H9 (cell line): ENCODE measurements at regions not wholly inside any gene's neighbourhood (a gene's known extent, or its start where the extent isn't known, plus 50 kb on each side); places are given as distances from the start of the nearest gene placed in this dataset.

ENCODE experiments used
- DNase-seq: peaks from one replicate; pipeline ENCODE4 v3.0.0-alpha.2; 2017
- H2AFZ ChIP-seq: one replicate; pipeline ENCODE4 v1.6.1; 2013; ENCODE audit warnings: mild to moderate bottlenecking, low read length, control low read depth, moderate library complexity
- H2AK5ac ChIP-seq: 2 replicates; pipeline ENCODE4 v1.6.1; 2013; ENCODE audit warnings: low read length, control low read depth, mixed read lengths; ENCODE audit not compliant: insufficient read length
- H2BK120ac ChIP-seq: one replicate; pipeline ENCODE4 v1.6.1; 2013; ENCODE audit warnings: low read depth, mild to moderate bottlenecking, low read length, control low read depth, inconsistent platforms; ENCODE audit not compliant: poor library complexity, severe bottlenecking
- H2BK12ac ChIP-seq: 2 replicates; pipeline ENCODE4 v1.6.1; 2013; ENCODE audit warnings: low read length, control low read depth, mixed read lengths, low read depth; ENCODE audit not compliant: insufficient read length
- H2BK15ac ChIP-seq: 2 replicates; pipeline ENCODE4 v1.6.1; 2013; ENCODE audit warnings: low read depth, low read length, control low read depth
- H2BK20ac ChIP-seq: one replicate; pipeline ENCODE4 v1.6.1; 2013; ENCODE audit warnings: low read depth, mild to moderate bottlenecking, low read length, control low read depth, inconsistent platforms; ENCODE audit not compliant: poor library complexity, severe bottlenecking
- H2BK5ac ChIP-seq: 2 replicates; pipeline ENCODE4 v1.6.1; 2013; ENCODE audit warnings: low read length, control low read depth, mixed read lengths; ENCODE audit not compliant: insufficient read length
- H3K14ac ChIP-seq: 2 replicates; pipeline ENCODE4 v1.6.1; 2013; ENCODE audit warnings: low read length, control low read depth; ENCODE audit not compliant: insufficient read depth
- H3K18ac ChIP-seq: 2 replicates; pipeline ENCODE4 v1.6.1; 2013; ENCODE audit warnings: low read depth, mild to moderate bottlenecking, mixed read lengths, low read length, control low read depth; ENCODE audit not compliant: insufficient read length
- H3K23ac ChIP-seq: 2 replicates; pipeline ENCODE4 v1.6.1; 2013; ENCODE audit warnings: low read length, control low read depth, mixed read lengths, low read depth; ENCODE audit not compliant: insufficient read length
- H3K23me2 ChIP-seq: 2 replicates; pipeline ENCODE4 v1.6.1; 2013; ENCODE audit warnings: low read depth, mild to moderate bottlenecking, mixed read lengths, low read length, control low read depth; ENCODE audit not compliant: insufficient read length, poor library complexity, severe bottlenecking
- H3K27ac ChIP-seq: 2 replicates; pipeline ENCODE4 v1.5.1; 2013; ENCODE audit warnings: low read length, control low read depth, mixed read lengths, low read depth; ENCODE audit not compliant: insufficient read length
- H3K27me3 ChIP-seq: 2 replicates; pipeline ENCODE4 v1.6.1; 2013; ENCODE audit warnings: low read length, control low read depth, inconsistent platforms; ENCODE audit not compliant: insufficient read depth
- H3K4ac ChIP-seq: 2 replicates; pipeline ENCODE4 v1.6.1; 2013; ENCODE audit warnings: low read depth, mild to moderate bottlenecking, control low read depth, inconsistent platforms, low read length, moderate library complexity
- H3K4me1 ChIP-seq: 2 replicates; pipeline ENCODE4 v1.6.1; 2013; ENCODE audit warnings: low read length, control low read depth, inconsistent platforms; ENCODE audit not compliant: insufficient read depth
- H3K4me2 ChIP-seq: 2 replicates; pipeline ENCODE4 v1.6.1; 2013; ENCODE audit warnings: low read length, control low read depth, mixed read lengths; ENCODE audit not compliant: insufficient read length, insufficient read depth
- H3K56ac ChIP-seq: 2 replicates; pipeline ENCODE4 v1.6.1; 2013; ENCODE audit warnings: low read depth, mild to moderate bottlenecking, mixed read lengths, low read length, control low read depth; ENCODE audit not compliant: insufficient read length
- H3K79me1 ChIP-seq: 2 replicates; pipeline ENCODE4 v1.6.1; 2013; ENCODE audit warnings: low read depth, mild to moderate bottlenecking, moderate library complexity, low read length, control low read depth, inconsistent platforms; ENCODE audit not compliant: insufficient read depth, poor library complexity, severe bottlenecking
- H3K79me2 ChIP-seq: 2 replicates; pipeline ENCODE4 v1.6.1; 2013; ENCODE audit warnings: low read length, control low read depth, inconsistent platforms; ENCODE audit not compliant: insufficient read depth
- H3K9ac ChIP-seq: 2 replicates; pipeline ENCODE4 v1.6.1; 2013; ENCODE audit warnings: low read length, control low read depth, mixed read lengths; ENCODE audit not compliant: insufficient read length; ENCODE audit errors: extremely low read depth
- H3K9me3 ChIP-seq: one replicate; pipeline ENCODE4 v1.6.1; 2013; ENCODE audit warnings: low read depth, low read length, inconsistent platforms; ENCODE audit not compliant: control insufficient read depth
- H3T11ph ChIP-seq: one replicate; pipeline ENCODE4 v1.6.1; 2013; ENCODE audit warnings: mild to moderate bottlenecking, low read length, control low read depth, inconsistent platforms
- H4K20me1 ChIP-seq: one replicate; pipeline ENCODE4 v1.6.1; 2013; ENCODE audit not compliant: control insufficient read depth, insufficient read length, insufficient read depth
- H4K5ac ChIP-seq: 2 replicates; pipeline ENCODE4 v1.6.1; 2013; ENCODE audit warnings: low read depth, mild to moderate bottlenecking, mixed read lengths, low read length, control low read depth; ENCODE audit not compliant: insufficient read length
- H4K8ac ChIP-seq: replicated peaks from 2 replicates; pipeline ENCODE4 v1.6.1; 2013; ENCODE audit warnings: low read length, control low read depth, mixed read lengths, low read depth; ENCODE audit not compliant: insufficient read length
- H4K91ac ChIP-seq: 2 replicates; pipeline ENCODE4 v1.6.1; 2013; ENCODE audit warnings: low read depth, mild to moderate bottlenecking, moderate library complexity, mixed read lengths, low read length, control low read depth; ENCODE audit not compliant: insufficient read length
- H3K27ac Mint-ChIP-seq, 3 experiments: 2 replicates in 2 of 3; 3 replicates in 1 of 3; pipeline ENCODE4 v1.8.0; 2020 to 2021; ENCODE audit warnings: mixed read lengths in 3 of 3, mild to moderate bottlenecking in 1 of 3, moderate library complexity in 1 of 3
- H3K27me3 Mint-ChIP-seq: 2 replicates; pipeline ENCODE4 v1.8.0; 2021; ENCODE audit warnings: low read depth, mild to moderate bottlenecking, moderate library complexity, mixed read lengths
- H3K36me3 Mint-ChIP-seq, 3 experiments: 2 replicates in 2 of 3; 3 replicates in 1 of 3; pipeline ENCODE4 v1.8.0; 2020 to 2021; ENCODE audit warnings: low read depth in 3 of 3, mixed read lengths in 3 of 3; ENCODE audit not compliant: insufficient read depth in 1 of 3
- H3K4me1 Mint-ChIP-seq, 2 experiments: 2 replicates each; pipeline ENCODE4 v1.8.0; 2020; ENCODE audit warnings: mixed read lengths in 2 of 2
- H3K4me3 Mint-ChIP-seq, 2 experiments: 2 replicates in 1 of 2; 3 replicates in 1 of 2; pipeline ENCODE4 v1.8.0; 2020 to 2021; ENCODE audit warnings: mild to moderate bottlenecking in 2 of 2, mixed read lengths in 2 of 2, moderate library complexity in 1 of 2
- H3K9me3 Mint-ChIP-seq, 2 experiments: 2 replicates in 1 of 2; 3 replicates in 1 of 2; pipeline ENCODE4 v1.8.0; 2020; ENCODE audit warnings: mild to moderate bottlenecking in 2 of 2, mixed read lengths in 2 of 2, moderate library complexity in 1 of 2
- CTCF ChIP-seq: fragments of 200-600 bp; sonication (generic); conservative IDR thresholded peaks from 3 replicates; pipeline ENCODE4 v1.8.0; 2021; ENCODE audit warnings: antibody characterized with exemption, mild to moderate bottlenecking
- WGBS: extraction: QIAGEN DNeasy Blood & Tissue Kit; methylation state at CpG from one replicate; pipeline ENCODE4 v1.1.7; 2013; ENCODE audit warnings: missing lambda C conversion rate, low lambda C conversion rate, mixed read lengths; ENCODE audit not compliant: insufficient read length; ENCODE audit errors: extremely low coverage; 5-methylcytosine and 5-hydroxymethylcytosine counted together

- H3K18ac ChIP-seq, result no peak overlapping the region
- no peak overlapping the region for H3K14ac ChIP-seq
- no peak overlapping the region for H2BK15ac ChIP-seq
- H4K91ac ChIP-seq, result no peak overlapping the region
- no peaks in the 10 kb centered on the region for H3K27me3 ChIP-seq
- no peak for DNase-seq
- Mint-ChIP-seq H3K27me3 (peaks cover 52% of the 10 kb centered on the region), H3K4me3 (no peak overlapping the region), H3K27ac (no peak overlapping the region), H3K9me3 (peaks cover 3 to 6% of the 10 kb centered on the region in 2 experiments; a peak in 4 of 5 replicates), H3K36me3 (peaks cover 0 to 5% (median 0%) of the 10 kb centered on the region in 3 experiments; a peak in 2 of 7 replicates), H3K4me1 (peaks cover 4 to 12% of the 10 kb centered on the region in 2 experiments)
- H3K4me1 ChIP-seq, result no peaks in the 10 kb centered on the region; the same call in 1 of the 2 replicates
- no peak overlapping the region for H2BK20ac ChIP-seq
- H3K4ac ChIP-seq, result no peak overlapping the region
- no peak overlapping the region for H2BK12ac ChIP-seq
- no peak overlapping the region for H3K23ac ChIP-seq
- no peak overlapping the region for H2AK5ac ChIP-seq
- no peak overlapping the region for H3K56ac ChIP-seq
- no peak overlapping the region for H4K5ac ChIP-seq
- no peak overlapping the region for H4K8ac ChIP-seq
- TF ChIP-seq CTCF, result no peak
- no CpG with 5 or more reads among the region's 9 CpGs for WGBS
- H3K23me2 ChIP-seq, result no peaks in the 10 kb centered on the region
- no peak overlapping the region for H3K9ac ChIP-seq
- H3K9me3 ChIP-seq, result no peaks in the 10 kb centered on the region
- no peak overlapping the region for H3K27ac ChIP-seq
- no peak overlapping the region for H2AFZ ChIP-seq
- H3T11ph ChIP-seq, result no peak overlapping the region
- H4K20me1 ChIP-seq, result no peaks in the 10 kb centered on the region
- no peak overlapping the region for H2BK5ac ChIP-seq
- H3K79me2 ChIP-seq, result no peaks in the 10 kb centered on the region
- H3K79me1 ChIP-seq, result no peaks in the 10 kb centered on the region
- no peak overlapping the region for H3K4me2 ChIP-seq
- H2BK120ac ChIP-seq, result no peak overlapping the region
Observed at GRCh38 chr17:73706858-73707257, 62.6 kb upstream of the SDK2 start.
